ENCODE measurements at regions not wholly inside any gene's neighbourhood (a gene's known extent, or its start where the extent isn't known, plus 50 kb on each side); places are given as distances from the start of the nearest gene placed in this dataset.

- peak; percentile 25 for DNase-seq (ENCODE audit: low spot score)
Observed at GRCh38 chr9:20197976-20198685, 409.3 kb upstream of the SLC24A2 start.

GRCh38 chr9:20191228-20191840 is 402.5 kb upstream of the SLC24A2 start:
- no peak for DNase-seq (ENCODE audit: low spot score)

DNA sequence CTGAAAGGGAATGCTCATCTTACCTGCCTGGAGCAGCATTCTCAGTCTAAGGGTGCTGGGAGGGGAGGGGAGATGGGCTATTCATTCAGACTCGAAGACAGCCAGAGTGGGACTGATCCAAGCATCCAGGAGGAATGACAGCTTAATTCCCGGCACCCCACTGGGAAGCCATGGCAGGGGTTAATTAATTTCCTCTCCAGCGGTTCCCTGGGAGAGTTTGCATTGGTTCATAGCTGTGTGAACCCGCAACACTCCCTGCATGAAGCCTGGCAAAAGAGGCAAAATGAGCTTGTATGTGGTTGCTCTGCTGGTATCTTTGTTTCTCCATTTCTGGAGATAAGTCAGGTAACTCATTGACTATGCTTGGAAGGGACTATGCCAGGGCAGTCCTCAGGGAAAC is 401.0 kb upstream of the SLC24A2 start:
- peak; percentile 14 for DNase-seq (ENCODE audit: low spot score)

DNA sequence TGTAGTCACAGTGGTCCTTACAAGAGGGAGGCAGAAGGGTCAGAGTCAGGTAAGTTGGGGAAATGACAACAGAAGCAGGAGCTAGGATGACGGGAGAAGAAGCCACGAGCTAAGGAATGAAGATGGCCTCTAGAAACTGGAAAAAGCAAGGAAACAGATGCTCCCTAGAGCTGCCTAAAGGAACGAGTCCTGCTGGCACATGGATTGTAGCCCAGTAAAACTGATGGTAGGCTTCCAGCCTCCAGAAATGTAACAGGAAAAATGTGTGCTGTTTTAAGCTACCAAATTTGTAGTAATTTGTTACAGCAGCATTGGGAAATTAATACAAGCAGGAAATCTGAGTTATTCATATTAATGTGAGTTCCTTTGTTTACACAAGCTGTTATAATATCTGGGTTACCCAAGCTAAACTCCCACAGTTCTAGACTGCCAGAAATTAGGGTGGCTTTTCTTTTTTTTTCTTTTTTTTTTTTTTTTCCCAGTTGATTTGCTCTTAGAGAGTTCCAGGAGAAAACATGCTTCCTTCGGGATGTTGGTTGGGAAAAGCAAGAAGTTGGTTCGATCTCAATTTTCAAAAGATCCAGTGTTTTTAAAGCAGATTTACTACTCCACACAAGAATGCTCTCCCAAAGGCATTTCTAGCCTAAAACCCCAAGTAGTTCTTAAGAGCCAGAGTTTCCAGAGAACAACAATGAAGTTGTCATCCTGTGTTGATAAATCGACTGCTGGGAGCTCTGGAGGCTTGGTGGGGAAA is 400.0 kb upstream of the SLC24A2 start:
- no peak for DNase-seq (ENCODE audit: low spot score)

DNA sequence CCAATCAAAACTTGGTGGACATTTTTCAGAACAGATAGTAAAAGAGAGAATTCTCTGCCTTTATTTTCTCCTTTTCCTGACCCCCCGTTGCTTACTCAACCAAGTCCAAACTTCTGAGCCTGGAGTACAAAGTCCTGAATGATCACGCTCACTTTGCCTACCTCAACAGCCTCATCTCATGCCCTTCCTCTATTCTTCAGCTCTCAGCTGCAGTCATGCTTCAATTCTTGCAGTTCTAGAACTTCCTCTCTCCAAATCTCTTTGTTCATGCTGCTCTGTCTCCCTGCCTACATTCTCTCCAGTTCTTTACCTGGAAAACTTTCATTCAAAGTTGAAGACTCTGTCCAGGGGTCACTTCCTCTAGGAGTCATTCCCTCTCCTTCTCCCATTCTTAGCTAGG is 398.5 kb upstream of the SLC24A2 start:
- DNase-seq (ENCODE audit: low spot score) = no peak

GRCh38 chr9:20186823-20187222 is 398.0 kb upstream of the SLC24A2 start:
- DNase-seq (ENCODE audit: low spot score) = no peak

- no peak for DNase-seq (ENCODE audit: low spot score)
Observed at GRCh38 chr9:20186231-20186630, 397.4 kb upstream of the SLC24A2 start.

DNA sequence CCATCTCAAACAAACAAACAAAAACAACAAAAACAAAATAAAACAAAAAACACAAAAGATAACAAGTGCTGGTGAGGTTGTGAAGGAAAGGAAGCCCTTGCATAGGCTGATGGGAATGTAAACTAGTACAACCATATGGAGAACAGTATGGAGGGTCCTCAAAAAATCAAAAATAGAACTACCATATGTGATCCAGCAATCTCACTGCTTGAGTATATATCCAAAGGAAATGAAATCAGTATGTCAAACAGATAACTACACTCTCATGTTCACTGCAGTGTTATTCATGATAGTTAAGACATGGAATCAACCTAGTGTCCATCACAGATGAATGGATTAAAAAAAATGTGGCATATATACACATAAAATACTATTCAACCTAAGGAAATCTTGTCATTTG is 395.7 kb upstream of the SLC24A2 start:
- DNase-seq (ENCODE audit: low spot score) = no peak

GRCh38 chr9:20178679-20179078 is 389.8 kb upstream of the SLC24A2 start:
- DNase-seq (ENCODE audit: low spot score) = no peak

GRCh38 chr9:20178197-20178596 is 389.4 kb upstream of the SLC24A2 start:
- no peak for DNase-seq (ENCODE audit: low spot score)

GRCh38 chr9:20170122-20170521 is 381.3 kb upstream of the SLC24A2 start:
- no peak for DNase-seq (ENCODE audit: low spot score)

GRCh38 chr9:20152151-20152725 is 363.4 kb upstream of the SLC24A2 start:
- no peak for DNase-seq (ENCODE audit: low spot score)

DNA sequence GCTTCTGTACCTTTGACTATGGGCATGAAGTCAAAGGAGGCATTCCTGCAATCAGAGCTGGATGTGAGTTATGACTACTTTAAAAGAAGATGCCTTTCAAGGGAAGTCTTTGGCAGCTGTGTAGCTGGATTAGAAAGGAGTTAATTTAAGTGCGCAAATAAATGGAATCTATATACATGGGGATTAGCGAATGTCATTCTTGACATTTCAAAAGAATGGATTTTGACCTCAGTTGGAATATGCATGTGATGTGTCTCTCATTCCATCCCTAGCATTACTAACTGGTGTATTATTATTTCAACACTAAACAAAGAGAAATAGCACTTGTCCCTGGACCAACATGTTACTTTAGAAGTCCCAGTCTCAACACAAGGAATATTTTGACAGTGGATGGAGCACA is 359.6 kb upstream of the SLC24A2 start:
- no peak for DNase-seq (ENCODE audit: low spot score)

DNA sequence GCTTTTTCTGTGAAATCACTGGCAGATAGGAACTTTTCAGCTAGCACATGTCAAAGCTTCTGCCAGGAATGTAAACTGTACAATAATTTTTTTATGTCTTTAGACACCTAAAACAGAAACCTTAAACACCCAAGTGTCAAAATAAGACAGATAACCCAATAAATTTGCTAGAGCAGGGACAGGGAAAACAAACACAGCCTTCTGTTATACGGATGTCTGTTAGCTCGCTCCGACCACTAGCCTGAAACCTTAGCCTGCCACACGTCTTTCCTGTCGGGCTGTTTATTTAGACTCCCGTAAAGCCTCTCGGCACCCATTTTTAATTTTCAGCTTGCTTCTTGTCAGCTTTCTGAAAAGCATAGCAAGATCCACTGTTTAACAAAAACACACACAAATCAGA is 355.4 kb upstream of the SLC24A2 start:
- no peak for DNase-seq (ENCODE audit: low spot score)

DNA sequence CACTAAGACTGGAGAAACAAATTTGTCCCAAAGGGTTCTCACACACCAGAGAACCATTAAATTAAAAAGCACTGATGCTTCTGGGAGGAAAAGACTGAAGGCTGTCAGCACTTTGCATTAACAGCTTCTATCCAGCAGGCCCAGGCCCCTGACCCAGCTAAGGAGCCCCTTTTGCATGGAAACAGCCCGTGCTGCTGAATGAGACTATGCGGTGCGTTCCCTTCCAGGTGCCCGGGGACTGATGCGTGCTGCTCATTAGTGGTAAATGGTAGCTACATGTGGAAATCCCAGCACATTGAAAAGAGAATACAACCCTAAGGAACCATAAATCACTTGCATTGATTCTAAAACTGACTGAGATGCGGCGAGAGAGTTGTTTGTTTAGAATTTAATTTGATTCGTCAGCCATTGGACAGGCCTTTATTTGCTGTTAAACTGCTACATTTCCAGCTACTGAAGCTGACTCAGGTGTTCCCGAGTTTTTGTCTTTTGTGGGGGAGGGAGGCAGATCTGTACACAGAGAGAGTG is 351.0 kb upstream of the SLC24A2 start:
- no peak for DNase-seq (ENCODE audit: low spot score)

GRCh38 chr9:20138841-20139240 is 350.0 kb upstream of the SLC24A2 start:
- no peak for DNase-seq (ENCODE audit: low spot score)

- no peak for DNase-seq (ENCODE audit: low spot score)
Observed at GRCh38 chr9:20138116-20138515, 349.3 kb upstream of the SLC24A2 start.

GRCh38 chr9:20137425-20137824 is 348.6 kb upstream of the SLC24A2 start:
- DNase-seq (ENCODE audit: low spot score) = no peak

- DNase-seq (ENCODE audit: low spot score) = no peak
Observed at GRCh38 chr9:20135119-20135697, 346.4 kb upstream of the SLC24A2 start.

GRCh38 chr9:20125727-20126126 is 336.9 kb upstream of the SLC24A2 start:
- no peak for DNase-seq (ENCODE audit: low spot score)

- DNase-seq (ENCODE audit: low spot score) = no peak
Observed at GRCh38 chr9:20119566-20119965, 330.7 kb upstream of the SLC24A2 start.

DNA sequence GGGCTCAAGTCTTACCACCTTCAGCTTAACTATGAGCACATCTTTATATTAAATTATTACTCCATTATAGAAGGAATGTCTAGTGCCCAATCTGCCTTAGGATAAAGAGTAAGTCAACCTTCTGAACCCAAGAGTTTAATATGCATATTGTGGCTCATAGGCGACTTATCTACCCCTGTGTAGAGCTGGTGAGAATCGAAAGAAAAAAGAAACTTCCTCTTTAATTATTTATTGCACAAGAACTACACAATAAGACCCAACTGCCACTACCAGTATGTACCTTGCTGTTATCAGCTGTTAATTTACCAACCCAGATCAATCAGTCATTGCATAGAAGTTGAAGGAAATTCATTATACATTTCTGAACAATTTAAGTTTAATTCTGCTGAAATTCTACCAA is 329.1 kb upstream of the SLC24A2 start:
- no peak for DNase-seq (ENCODE audit: low spot score)
